A673 (cell line): ENCODE measurements at regions not wholly inside any gene's neighbourhood (a gene's known extent, or its start where the extent isn't known, plus 50 kb on each side); places are given as distances from the start of the nearest gene placed in this dataset.

Experiments
- CTCF ChIP-seq: fragments of 300-800, 200-600 bp; sonication (generic); conservative IDR thresholded peaks from 2 replicates; pipeline ENCODE4 v1.5.1; 2017; ENCODE audit warnings: low read depth, mild to moderate bottlenecking, antibody characterized with exemption, low read length, moderate library complexity, mixed read lengths
- EZH2 ChIP-seq: fragments of 200-600 bp; sonication (generic); IDR thresholded peaks from 2 replicates; pipeline ENCODE4 v1.6.1; 2017; ENCODE audit warnings: borderline replicate concordance, low read depth, mild to moderate bottlenecking, mixed read lengths, antibody characterized with exemption, low read length; ENCODE audit not compliant: poor library complexity, severe bottlenecking

- TF ChIP-seq CTCF = no peak
- TF ChIP-seq EZH2 = no peak
Observed at GRCh38 chr7:46839651-46840050, 742.3 kb downstream of the TNS3 start.
